ENCODE measurements at regions not wholly inside any gene's neighbourhood (a gene's known extent, or its start where the extent isn't known, plus 50 kb on each side); places are given as distances from the start of the nearest gene placed in this dataset.

- DNase-seq (ENCODE audit: extremely low read depth in 1 of 11, low read depth in 9 of 11, low spot score in 4 of 11) = no peak
These were observed 277.1 kb downstream of the SNX13 start for GRCh38 chr7:17663061-17663675.

GRCh38 chr7:17665029-17665428, 275.3 kb downstream of the SNX13 start:
- DNase-seq (ENCODE audit: extremely low read depth in 1 of 11, low read depth in 9 of 11, low spot score in 4 of 11) = no peak

GRCh38 chr7:17668122-17668521, 272.2 kb downstream of the SNX13 start:
- no peak for DNase-seq (ENCODE audit: extremely low read depth in 1 of 11, low read depth in 9 of 11, low spot score in 4 of 11)

- no peak for DNase-seq (ENCODE audit: extremely low read depth in 1 of 11, low read depth in 9 of 11, low spot score in 4 of 11)
These were observed 271.1 kb downstream of the SNX13 start for GRCh38 chr7:17669204-17669603.

- no peak for DNase-seq (ENCODE audit: extremely low read depth in 1 of 11, low read depth in 9 of 11, low spot score in 4 of 11)
These were observed 268.3 kb downstream of the SNX13 start for GRCh38 chr7:17671956-17672355.

- DNase-seq (ENCODE audit: extremely low read depth in 1 of 11, low read depth in 9 of 11, low spot score in 4 of 11) = no peak
These were observed 267.5 kb downstream of the SNX13 start for GRCh38 chr7:17672783-17673182.

- DNase-seq (ENCODE audit: extremely low read depth in 1 of 11, low read depth in 9 of 11, low spot score in 4 of 11) = peak in 1 of 11 donors; percentile 7
These were observed 265.9 kb downstream of the SNX13 start for GRCh38 chr7:17674166-17674942.

- DNase-seq (ENCODE audit: extremely low read depth in 1 of 11, low read depth in 9 of 11, low spot score in 4 of 11) = peak in 1 of 11 donors; percentile 6
These were observed 265.2 kb downstream of the SNX13 start for GRCh38 chr7:17674943-17675608.

- DNase-seq (ENCODE audit: extremely low read depth in 1 of 11, low read depth in 9 of 11, low spot score in 4 of 11) = no peak
These were observed 262.9 kb downstream of the SNX13 start for GRCh38 chr7:17677408-17677807.

- no peak for DNase-seq (ENCODE audit: extremely low read depth in 1 of 11, low read depth in 9 of 11, low spot score in 4 of 11)
These were observed 261.4 kb downstream of the SNX13 start for GRCh38 chr7:17678896-17679295.

GRCh38 chr7:17679458-17679857, 260.8 kb downstream of the SNX13 start:
- DNase-seq (ENCODE audit: extremely low read depth in 1 of 11, low read depth in 9 of 11, low spot score in 4 of 11) = no peak

GRCh38 chr7:17680026-17680425, 260.3 kb downstream of the SNX13 start:
- DNase-seq (ENCODE audit: extremely low read depth in 1 of 11, low read depth in 9 of 11, low spot score in 4 of 11) = no peak

- DNase-seq (ENCODE audit: extremely low read depth in 1 of 11, low read depth in 9 of 11, low spot score in 4 of 11) = peak in 3 of 11 donors; percentile 6 to 47 (median 45)
These were observed 259.3 kb downstream of the SNX13 start for GRCh38 chr7:17680943-17681351.

GRCh38 chr7:17681965-17682364, 258.3 kb downstream of the SNX13 start:
- no peak for DNase-seq (ENCODE audit: extremely low read depth in 1 of 11, low read depth in 9 of 11, low spot score in 4 of 11)

- DNase-seq (ENCODE audit: extremely low read depth in 1 of 11, low read depth in 9 of 11, low spot score in 4 of 11) = no peak
These were observed 257.7 kb downstream of the SNX13 start for GRCh38 chr7:17682586-17682985.

- no peak for DNase-seq (ENCODE audit: extremely low read depth in 1 of 11, low read depth in 9 of 11, low spot score in 4 of 11)
These were observed 255.2 kb downstream of the SNX13 start for GRCh38 chr7:17685141-17685540.

GRCh38 chr7:17687361-17687760, 252.9 kb downstream of the SNX13 start:
- no peak for DNase-seq (ENCODE audit: extremely low read depth in 1 of 11, low read depth in 9 of 11, low spot score in 4 of 11)

- DNase-seq (ENCODE audit: extremely low read depth in 1 of 11, low read depth in 9 of 11, low spot score in 4 of 11) = no peak
These were observed 250.9 kb downstream of the SNX13 start for GRCh38 chr7:17689361-17689902.

GRCh38 chr7:17690030-17690429, 250.3 kb downstream of the SNX13 start:
- no peak for DNase-seq (ENCODE audit: extremely low read depth in 1 of 11, low read depth in 9 of 11, low spot score in 4 of 11)

- no peak for DNase-seq (ENCODE audit: extremely low read depth in 1 of 11, low read depth in 9 of 11, low spot score in 4 of 11)
These were observed 243.9 kb downstream of the SNX13 start for GRCh38 chr7:17696422-17696821.

Measured in renal cortex interstitium (tissue), 11 donors.